ENCODE measurements at regions not wholly inside any gene's neighbourhood (a gene's known extent, or its start where the extent isn't known, plus 50 kb on each side); places are given as distances from the start of the nearest gene placed in this dataset.

DNA sequence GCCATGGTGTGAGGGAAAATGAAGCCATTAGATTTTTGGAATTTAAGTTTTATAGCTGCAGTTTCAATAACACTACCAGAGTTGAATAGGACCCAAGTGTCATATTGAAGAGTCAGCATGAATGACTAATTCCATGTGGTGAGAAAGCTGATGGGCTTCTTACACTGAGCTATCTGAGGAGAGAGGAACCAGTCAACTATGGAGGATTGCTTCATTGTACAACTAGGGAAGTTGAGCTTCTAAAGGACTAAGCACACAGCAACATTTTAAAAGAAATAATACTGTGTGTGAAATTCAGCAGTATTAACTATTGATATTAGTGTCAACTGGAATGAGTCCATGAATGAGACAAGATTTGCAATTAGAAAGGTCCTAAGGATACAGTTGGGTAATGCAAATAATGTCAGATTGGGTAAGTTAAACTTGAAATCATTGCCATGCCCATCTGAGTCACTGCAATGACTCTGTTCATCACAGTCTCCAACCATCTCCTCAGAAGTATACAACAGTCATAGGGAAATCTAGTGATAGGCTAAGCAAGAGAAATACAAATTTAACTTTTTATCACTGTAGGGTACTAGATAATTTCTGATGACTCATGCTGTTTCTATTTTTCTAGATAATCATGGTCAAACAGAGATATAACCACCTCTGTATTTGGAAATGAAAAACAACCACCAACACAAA lies 394.2 kb downstream of the FSCB start:
- Histone ChIP-seq H3K4me2 (ENCODE audit: extremely low read depth, insufficient read depth, low read length) (no peak overlapping the region), H3K9me3 (ENCODE audit: control insufficient read depth, insufficient read depth, low read depth, low read length) (no peaks in the 10 kb centered on the region), H3K27ac (ENCODE audit: insufficient read depth, low read length) (no peak overlapping the region), H3K79me2 (ENCODE audit: control insufficient read depth, insufficient read depth, low read length) (no peaks in the 10 kb centered on the region), H3K36me3 (ENCODE audit: control insufficient read depth, insufficient read depth, low read length) (no peaks in the 10 kb centered on the region), H4K20me1 (ENCODE audit: control insufficient read depth, extremely low read depth, insufficient read depth, low read length) (no peaks in the 10 kb centered on the region), H3K27me3 (ENCODE audit: control insufficient read depth, insufficient read depth, low read length) (no peaks in the 10 kb centered on the region), H3K4me3 (replicated peaks in 1 of 4; ENCODE audit: control extremely low read depth in 1 of 4, insufficient read depth in 1 of 4, low read depth in 3 of 4, low read length in 4 of 4) (no peak overlapping the region), H3K4me1 (ENCODE audit: control insufficient read depth, extremely low read depth, insufficient read depth, low read length) (no peaks in the 10 kb centered on the region), H2AFZ (ENCODE audit: low read length) (no peak overlapping the region), H3K9ac (ENCODE audit: insufficient read depth, low read length) (no peak overlapping the region)
- TF ChIP-seq EZH2 (IDR thresholded peaks at IDR 0.05; ENCODE audit: low read length, missing control alignments): no peak
- TF ChIP-seq, protein P1, sequence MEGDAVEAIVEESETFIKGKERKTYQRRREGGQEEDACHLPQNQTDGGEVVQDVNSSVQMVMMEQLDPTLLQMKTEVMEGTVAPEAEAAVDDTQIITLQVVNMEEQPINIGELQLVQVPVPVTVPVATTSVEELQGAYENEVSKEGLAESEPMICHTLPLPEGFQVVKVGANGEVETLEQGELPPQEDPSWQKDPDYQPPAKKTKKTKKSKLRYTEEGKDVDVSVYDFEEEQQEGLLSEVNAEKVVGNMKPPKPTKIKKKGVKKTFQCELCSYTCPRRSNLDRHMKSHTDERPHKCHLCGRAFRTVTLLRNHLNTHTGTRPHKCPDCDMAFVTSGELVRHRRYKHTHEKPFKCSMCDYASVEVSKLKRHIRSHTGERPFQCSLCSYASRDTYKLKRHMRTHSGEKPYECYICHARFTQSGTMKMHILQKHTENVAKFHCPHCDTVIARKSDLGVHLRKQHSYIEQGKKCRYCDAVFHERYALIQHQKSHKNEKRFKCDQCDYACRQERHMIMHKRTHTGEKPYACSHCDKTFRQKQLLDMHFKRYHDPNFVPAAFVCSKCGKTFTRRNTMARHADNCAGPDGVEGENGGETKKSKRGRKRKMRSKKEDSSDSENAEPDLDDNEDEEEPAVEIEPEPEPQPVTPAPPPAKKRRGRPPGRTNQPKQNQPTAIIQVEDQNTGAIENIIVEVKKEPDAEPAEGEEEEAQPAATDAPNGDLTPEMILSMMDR (conservative IDR thresholded peaks at IDR 0.05 in 1 of 2, IDR thresholded peaks at IDR 0.05 in 1 of 2; ENCODE audit: low read depth in 1 of 2, low read length in 2 of 2): no peak
- no peak for DNase-seq (ENCODE audit: low read depth in 2 of 2)

DNA sequence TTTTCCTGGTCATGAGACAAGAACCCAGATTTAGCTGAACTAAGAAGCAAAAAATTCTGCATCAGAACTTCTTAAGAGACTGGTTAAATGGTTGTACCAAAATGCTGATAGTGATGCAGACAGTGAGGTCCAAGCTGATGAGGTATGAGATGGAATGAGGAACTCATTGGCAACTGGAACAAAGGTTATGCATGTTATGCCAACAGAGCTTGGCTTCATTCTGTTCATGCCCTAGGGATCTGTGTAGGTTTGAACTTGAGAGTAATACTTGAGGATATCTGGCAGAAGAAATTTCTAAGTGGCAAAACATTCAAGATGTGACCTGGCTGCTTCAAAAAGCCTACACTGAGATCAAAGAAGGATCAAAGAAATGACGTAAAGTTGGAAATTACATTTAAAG lies 398.0 kb downstream of the FSCB start:
- DNase-seq (ENCODE audit: low read depth in 2 of 2): no peak
- H2AFZ ChIP-seq (ENCODE audit: low read length): no peak overlapping the region
- H3K4me3 ChIP-seq (replicated peaks in 1 of 4; ENCODE audit: control extremely low read depth in 1 of 4, insufficient read depth in 1 of 4, low read depth in 3 of 4, low read length in 4 of 4): no peak overlapping the region
- no peaks in the 10 kb centered on the region for H3K27me3 ChIP-seq (ENCODE audit: control insufficient read depth, insufficient read depth, low read length)
- H3K4me2 ChIP-seq (ENCODE audit: extremely low read depth, insufficient read depth, low read length): no peak overlapping the region
- no peak overlapping the region for H3K27ac ChIP-seq (ENCODE audit: insufficient read depth, low read length)
- H3K4me1 ChIP-seq (ENCODE audit: control insufficient read depth, extremely low read depth, insufficient read depth, low read length): no peaks in the 10 kb centered on the region
- no peaks in the 10 kb centered on the region for H3K9me3 ChIP-seq (ENCODE audit: control insufficient read depth, insufficient read depth, low read depth, low read length)
- H3K79me2 ChIP-seq (ENCODE audit: control insufficient read depth, insufficient read depth, low read length): no peaks in the 10 kb centered on the region
- H3K9ac ChIP-seq (ENCODE audit: insufficient read depth, low read length): no peak overlapping the region
- TF ChIP-seq, protein P1 (conservative IDR thresholded peaks at IDR 0.05 in 1 of 2, IDR thresholded peaks at IDR 0.05 in 1 of 2; ENCODE audit: low read depth in 1 of 2, low read length in 2 of 2): no peak
- TF ChIP-seq EZH2 (IDR thresholded peaks at IDR 0.05; ENCODE audit: low read length, missing control alignments): no peak
- no peaks in the 10 kb centered on the region for H3K36me3 ChIP-seq (ENCODE audit: control insufficient read depth, insufficient read depth, low read length)
- H4K20me1 ChIP-seq (ENCODE audit: control insufficient read depth, extremely low read depth, insufficient read depth, low read length): no peaks in the 10 kb centered on the region

DNA sequence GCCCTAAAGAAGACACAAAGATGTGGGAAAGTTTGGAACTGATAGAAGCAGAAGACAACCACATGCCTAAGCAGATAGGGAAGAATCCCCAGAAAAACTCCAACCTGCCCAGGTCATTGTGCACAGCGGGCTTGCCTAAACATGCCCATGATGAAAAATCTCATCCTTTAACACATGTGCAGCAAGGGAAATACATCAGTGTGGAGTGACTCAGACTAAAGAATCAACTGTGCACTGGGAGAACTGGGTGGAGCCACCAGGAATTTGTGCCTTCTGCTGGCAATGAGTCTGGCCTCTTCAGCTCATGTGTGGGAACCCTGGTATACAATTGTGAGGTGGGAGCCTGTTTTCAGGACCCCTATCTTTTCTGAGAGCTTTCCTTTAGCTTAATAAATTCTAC lies 398.5 kb downstream of the FSCB start:
- Histone ChIP-seq H3K4me2 (ENCODE audit: extremely low read depth, insufficient read depth, low read length) (no peak overlapping the region), H2AFZ (ENCODE audit: low read length) (no peak overlapping the region), H3K36me3 (ENCODE audit: control insufficient read depth, insufficient read depth, low read length) (no peaks in the 10 kb centered on the region), H3K4me3 (replicated peaks in 1 of 4; ENCODE audit: control extremely low read depth in 1 of 4, insufficient read depth in 1 of 4, low read depth in 3 of 4, low read length in 4 of 4) (no peak overlapping the region), H3K9ac (ENCODE audit: insufficient read depth, low read length) (no peak overlapping the region), H3K27me3 (ENCODE audit: control insufficient read depth, insufficient read depth, low read length) (no peaks in the 10 kb centered on the region), H3K4me1 (ENCODE audit: control insufficient read depth, extremely low read depth, insufficient read depth, low read length) (no peaks in the 10 kb centered on the region), H3K27ac (ENCODE audit: insufficient read depth, low read length) (no peak overlapping the region), H4K20me1 (ENCODE audit: control insufficient read depth, extremely low read depth, insufficient read depth, low read length) (no peaks in the 10 kb centered on the region), H3K79me2 (ENCODE audit: control insufficient read depth, insufficient read depth, low read length) (no peaks in the 10 kb centered on the region), H3K9me3 (ENCODE audit: control insufficient read depth, insufficient read depth, low read depth, low read length) (no peaks in the 10 kb centered on the region)
- TF ChIP-seq, protein P1 (conservative IDR thresholded peaks at IDR 0.05 in 1 of 2, IDR thresholded peaks at IDR 0.05 in 1 of 2; ENCODE audit: low read depth in 1 of 2, low read length in 2 of 2): no peak
- TF ChIP-seq EZH2 (IDR thresholded peaks at IDR 0.05; ENCODE audit: low read length, missing control alignments): no peak
- DNase-seq (ENCODE audit: low read depth in 2 of 2): peak in 1 of 2 donors; percentile 5
